ENCODE measurements at regions not wholly inside any gene's neighbourhood (a gene's known extent, or its start where the extent isn't known, plus 50 kb on each side); places are given as distances from the start of the nearest gene placed in this dataset.

DNA sequence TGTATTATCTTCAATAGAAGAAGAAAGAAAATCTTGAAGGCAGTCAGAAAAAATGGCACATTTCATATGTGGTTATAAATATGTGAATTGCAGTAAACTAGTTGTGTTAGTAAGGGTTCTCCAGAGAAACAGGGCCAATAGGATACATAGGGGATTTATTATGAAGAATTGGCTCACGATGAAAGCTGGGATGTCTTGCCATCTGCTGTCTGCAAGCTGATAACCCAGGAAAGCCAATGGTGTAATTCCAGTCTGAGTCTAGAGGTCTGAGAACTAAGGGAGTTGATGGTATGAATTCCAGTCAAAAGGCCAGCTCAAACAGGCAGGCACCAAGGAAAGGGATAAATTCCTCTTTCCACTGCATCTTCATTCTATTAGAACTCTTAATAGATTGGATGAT is 362.4 kb downstream of the KCNJ3 start:
- CTCF ChIA-PET, result no interaction called here
- Histone ChIP-seq H2AK5ac (ENCODE audit: low read depth, low read length) (no peak overlapping the region), H2AFZ (replicated peaks; ENCODE audit: low read length, poor library complexity) (no peak overlapping the region), H2BK20ac (ENCODE audit: low read depth, low read length) (no peak overlapping the region), H3K27ac (ENCODE audit: insufficient read depth, low read length) (no peak overlapping the region), H3K79me1 (ENCODE audit: low read depth in 1 of 2, low read length in 2 of 2) (no peaks in the 10 kb centered on the region), H3K56ac (ENCODE audit: extremely low read depth, insufficient read depth, low read length) (no peak overlapping the region), H3K9me1 (ENCODE audit: insufficient read depth, low read length) (no peaks in the 10 kb centered on the region), H3K9me3 (ENCODE audit: control insufficient read depth, insufficient read depth, low read length) (peaks cover 7% of the 10 kb centered on the region), H3K4me2 (ENCODE audit: low read depth, low read length) (no peak overlapping the region), H3K23ac (ENCODE audit: low read depth, low read length) (no peak overlapping the region), H4K91ac (ENCODE audit: insufficient read depth, low read depth, low read length) (no peak overlapping the region), H3K18ac (ENCODE audit: low read depth, low read length) (no peak overlapping the region), H3K4me1 (ENCODE audit: control insufficient read depth, insufficient read depth, low read length) (no peaks in the 10 kb centered on the region), H2BK120ac (ENCODE audit: low read depth, low read length) (no peak overlapping the region), H3K4ac (ENCODE audit: low read depth, low read length) (no peak overlapping the region), H4K8ac (ENCODE audit: low read depth in 2 of 2, low read length in 2 of 2) (no peak overlapping the region), H3K27me3 (ENCODE audit: control insufficient read depth, insufficient read depth, low read length) (no peaks in the 10 kb centered on the region), H3K4me3 (ENCODE audit: insufficient read depth, low read depth, low read length) (no peak overlapping the region), H2AK9ac (replicated peaks; ENCODE audit: low read depth, low read length, poor library complexity) (no peak overlapping the region), H3K14ac (replicated peaks; ENCODE audit: low read depth, low read length) (no peak overlapping the region), H2BK5ac (ENCODE audit: low read depth, low read length, poor library complexity, severe bottlenecking) (no peak overlapping the region), H3K9ac (ENCODE audit: low read depth, low read length) (no peak overlapping the region), H4K5ac (ENCODE audit: low read depth, low read length) (no peak overlapping the region), H4K20me1 (ENCODE audit: insufficient read depth, low read length) (no peaks in the 10 kb centered on the region), H3K36me3 (ENCODE audit: control insufficient read depth, insufficient read depth, low read length) (no peaks in the 10 kb centered on the region), H2BK15ac (ENCODE audit: low read depth, low read length) (no peak overlapping the region)
- no TSS peak for BruUV-seq (replicated peaks)
- dilution Hi-C loops (cut with HindIII; ENCODE audit: low sequenced_read_pairs, unreplicated experiment), result no loop called here
- no CpG with 5 or more reads among the region's 1 CpG for WGBS, 2 experiments (ENCODE audit: extremely low coverage in 2 of 2, insufficient read length in 1 of 2)
- TF ChIP-seq RCOR1 (IDR thresholded peaks at IDR 0.05; ENCODE audit: insufficient replicate concordance, low read length) (no peak), MAFK (IDR thresholded peaks at IDR 0.05; ENCODE audit: low read depth, low read length) (no peak)
- TF ChIP-seq, protein P1, sequence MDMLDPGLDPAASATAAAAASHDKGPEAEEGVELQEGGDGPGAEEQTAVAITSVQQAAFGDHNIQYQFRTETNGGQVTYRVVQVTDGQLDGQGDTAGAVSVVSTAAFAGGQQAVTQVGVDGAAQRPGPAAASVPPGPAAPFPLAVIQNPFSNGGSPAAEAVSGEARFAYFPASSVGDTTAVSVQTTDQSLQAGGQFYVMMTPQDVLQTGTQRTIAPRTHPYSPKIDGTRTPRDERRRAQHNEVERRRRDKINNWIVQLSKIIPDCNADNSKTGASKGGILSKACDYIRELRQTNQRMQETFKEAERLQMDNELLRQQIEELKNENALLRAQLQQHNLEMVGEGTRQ (IDR thresholded peaks at IDR 0.05; ENCODE audit: low read depth, low read length), result no peak
- ATAC-seq (ENCODE audit: low read depth) (no peak), DNase-seq (no peak)
- in situ Hi-C loops (cut with MboI; ENCODE audit: low sequenced_read_pairs), result no loop called here
- intact Hi-C loops (cut with micrococcal nuclease), result no loop called here
- POLR2A ChIA-PET (ENCODE audit: unreplicated experiment), result no interaction called here

Data from IMR-90 (cell line).